ENCODE measurements at regions not wholly inside any gene's neighbourhood (a gene's known extent, or its start where the extent isn't known, plus 50 kb on each side); places are given as distances from the start of the nearest gene placed in this dataset.

GRCh38 chrX:45860450-45860849, 659.8 kb upstream of the DIPK2B start:
- no peak for DNase-seq

- no peak for DNase-seq
Measured at GRCh38 chrX:45859407-45859806, 658.7 kb upstream of the DIPK2B start.

- no peak for DNase-seq
Measured at GRCh38 chrX:45852884-45853283, 652.2 kb upstream of the DIPK2B start.

- DNase-seq, result peak; percentile 22
Measured at GRCh38 chrX:45851434-45851991, 650.8 kb upstream of the DIPK2B start.

- peak; percentile 46 for DNase-seq
Measured at GRCh38 chrX:45850775-45851433, 650.2 kb upstream of the DIPK2B start.

- DNase-seq, result peak; percentile 24
Measured at GRCh38 chrX:45850197-45850774, 649.6 kb upstream of the DIPK2B start.

- DNase-seq, result peak; percentile 64
Measured at GRCh38 chrX:45849261-45849862, 648.7 kb upstream of the DIPK2B start.

- no peak for DNase-seq
Measured at GRCh38 chrX:45847961-45848360, 647.3 kb upstream of the DIPK2B start.

- DNase-seq, result no peak
Measured at GRCh38 chrX:45846328-45846727, 645.7 kb upstream of the DIPK2B start.

- no peak for DNase-seq
Measured at GRCh38 chrX:45845142-45845541, 644.5 kb upstream of the DIPK2B start.

GRCh38 chrX:45843518-45843917, 642.8 kb upstream of the DIPK2B start:
- peak; percentile 41 for DNase-seq

- no peak for DNase-seq
Measured at GRCh38 chrX:45842926-45843315, 642.2 kb upstream of the DIPK2B start.

GRCh38 chrX:45842207-45842925, 641.7 kb upstream of the DIPK2B start:
- DNase-seq, result no peak

- DNase-seq, result no peak
Measured at GRCh38 chrX:45840411-45840950, 639.8 kb upstream of the DIPK2B start.

- DNase-seq, result no peak
Measured at GRCh38 chrX:45830343-45830742, 629.7 kb upstream of the DIPK2B start.

- DNase-seq, result peak; percentile 95
Measured at GRCh38 chrX:45824471-45824870, 623.8 kb upstream of the DIPK2B start.

- DNase-seq, result no peak
Measured at GRCh38 chrX:45823536-45823935, 622.9 kb upstream of the DIPK2B start.

- DNase-seq, result no peak
Measured at GRCh38 chrX:45822124-45822523, 621.4 kb upstream of the DIPK2B start.

- DNase-seq, result no peak
Measured at GRCh38 chrX:45818913-45819312, 618.2 kb upstream of the DIPK2B start.

- no peak for DNase-seq
Measured at GRCh38 chrX:45815441-45815840, 614.8 kb upstream of the DIPK2B start.

- no peak for DNase-seq
Measured at GRCh38 chrX:45811326-45811725, 610.6 kb upstream of the DIPK2B start.

GRCh38 chrX:45807572-45808425, 607.1 kb upstream of the DIPK2B start:
- DNase-seq, result peak; percentile 57

All from dermis blood vessel endothelial cell (primary cell).